ENCODE measurements at regions not wholly inside any gene's neighbourhood (a gene's known extent, or its start where the extent isn't known, plus 50 kb on each side); places are given as distances from the start of the nearest gene placed in this dataset.

GRCh38 chr15:35166730-35167359 lies 81.8 kb upstream of the NANOGP8 start (continued):
- TF ChIP-seq HES1 (IDR thresholded peaks at IDR 0.05; ENCODE audit: low read depth) (no peak; the same call in 1 of the 2 replicates), ZBTB40 (IDR thresholded peaks at IDR 0.05) (peak; percentile 53), ZBTB40 (CRISPR knock-in tag; IDR thresholded peaks at IDR 0.05) (no peak), ZNF224 (CRISPR knock-in tag; IDR thresholded peaks at IDR 0.05) (no peak), SREBF2 (CRISPR knock-in tag; IDR thresholded peaks at IDR 0.05) (no peak), MIER1 (IDR thresholded peaks at IDR 0.05; ENCODE audit: low read depth) (no peak), NR3C1 (CRISPR knock-in tag; IDR thresholded peaks at IDR 0.05) (no peak), ZFP36 (IDR thresholded peaks at IDR 0.05; ENCODE audit: low read depth, low read length, partially characterized antibody) (no peak), ZC3H4 (CRISPR knock-in tag; IDR thresholded peaks at IDR 0.05; ENCODE audit: borderline replicate concordance) (no peak)
